GM21723 (cell line): ENCODE measurements at regions not wholly inside any gene's neighbourhood (a gene's known extent, or its start where the extent isn't known, plus 50 kb on each side); places are given as distances from the start of the nearest gene placed in this dataset.

Experiments used
- ATAC-seq: cut with Tn5 transposase; IDR thresholded peaks from one replicate; pipeline ENCODE4 v1.9.1; 2021; ENCODE audit warnings: mild to moderate bottlenecking, moderate library complexity; ENCODE audit not compliant: unreplicated experiment

- ATAC-seq: no peak
Measured at GRCh38 chr1:5311634-5312292, 657.4 kb downstream of the AJAP1 start.

- ATAC-seq: no peak
Measured at GRCh38 chr1:5311147-5311546, 656.7 kb downstream of the AJAP1 start.

- ATAC-seq: no peak
Measured at GRCh38 chr1:5308249-5308648, 653.8 kb downstream of the AJAP1 start.

GRCh38 chr1:5304702-5305101 is 650.3 kb downstream of the AJAP1 start:
- ATAC-seq: no peak

DNA sequence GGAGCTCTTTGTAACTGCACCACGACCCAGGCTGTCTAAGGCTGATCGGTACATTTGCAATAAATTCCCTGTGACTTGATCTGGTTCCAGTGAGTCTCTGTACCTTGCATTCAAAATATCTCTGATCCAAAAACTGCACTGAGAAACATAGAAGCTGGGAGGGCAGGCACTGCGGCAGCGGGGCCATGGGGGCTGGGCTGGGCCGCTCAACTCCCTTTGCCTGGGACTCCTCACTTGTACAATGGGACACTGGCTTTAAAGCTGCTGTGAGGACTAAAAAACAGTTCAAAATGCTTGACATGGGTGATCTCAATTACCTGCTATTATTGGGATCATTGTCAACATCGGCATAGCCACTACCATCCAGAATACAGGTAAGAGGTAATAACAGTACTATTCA is 644.0 kb downstream of the AJAP1 start:
- ATAC-seq: no peak

DNA sequence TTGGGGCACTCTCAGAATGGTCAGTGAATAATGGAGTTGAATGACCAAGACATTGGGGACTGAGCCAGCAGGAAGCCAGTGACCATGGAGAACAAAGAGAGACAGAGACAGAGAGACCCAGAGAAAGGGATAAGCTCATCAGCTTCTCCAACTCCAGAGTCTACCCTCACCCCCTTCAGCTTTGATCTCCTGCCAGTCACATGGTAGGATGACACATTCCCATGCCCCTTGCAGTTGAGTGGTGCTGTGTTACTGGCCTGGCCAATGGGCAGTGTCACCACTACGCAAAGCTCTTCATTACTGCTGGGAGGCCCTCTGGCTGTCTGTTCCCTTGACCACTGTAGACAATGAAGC is 643.5 kb downstream of the AJAP1 start:
- no peak for ATAC-seq

GRCh38 chr1:5297180-5297885 is 642.9 kb downstream of the AJAP1 start:
- no peak for ATAC-seq

DNA sequence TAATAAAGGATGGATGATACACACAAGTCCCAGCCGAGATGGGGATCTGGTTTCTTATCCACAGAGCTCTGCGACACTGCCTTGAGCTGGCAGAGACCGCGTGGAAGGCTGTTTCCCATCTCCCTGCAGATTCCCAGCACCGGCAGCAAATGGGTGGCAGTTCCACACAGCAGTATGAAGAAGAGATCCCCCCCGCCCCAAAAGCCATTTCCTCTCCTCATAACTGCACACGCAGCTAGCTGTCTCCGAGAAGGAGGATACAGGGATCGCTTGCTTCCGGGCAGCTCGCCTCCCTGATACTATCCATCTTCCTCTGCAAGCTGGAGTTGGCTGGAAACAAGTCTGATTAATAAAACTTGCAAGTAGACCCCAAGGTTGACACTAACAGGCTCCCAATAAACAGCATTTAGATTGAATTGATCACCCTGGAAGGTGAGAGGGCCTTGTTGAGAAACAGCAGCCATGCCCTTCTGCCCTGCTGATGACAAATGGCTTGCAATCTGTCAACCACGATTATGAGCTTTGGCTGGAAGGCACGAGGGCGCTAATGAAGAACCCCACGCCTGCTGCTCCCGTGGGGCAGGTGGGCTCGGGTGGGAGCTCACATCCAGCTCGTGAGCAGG is 642.3 kb downstream of the AJAP1 start:
- no peak for ATAC-seq

DNA sequence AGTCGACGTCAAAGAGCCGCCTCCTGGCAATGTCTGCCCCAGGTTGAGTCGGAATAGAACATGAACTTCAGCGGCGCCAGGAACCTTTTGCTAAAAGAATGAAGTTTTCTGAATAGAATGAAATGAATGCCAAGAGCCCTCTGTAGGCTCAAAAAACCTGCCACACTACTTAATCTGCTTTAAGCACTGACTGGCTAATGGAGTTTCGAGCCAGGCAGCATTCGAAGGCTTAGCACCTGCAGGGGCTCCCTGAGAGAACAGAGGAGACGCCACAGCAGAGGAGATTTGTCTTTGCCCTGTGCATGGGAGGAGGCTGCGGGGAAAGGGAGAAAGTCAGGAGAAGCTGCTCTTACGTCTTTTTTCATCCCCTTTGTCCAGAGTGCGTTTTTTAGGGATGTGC is 641.7 kb downstream of the AJAP1 start:
- no peak for ATAC-seq

GRCh38 chr1:5291889-5292288 is 637.5 kb downstream of the AJAP1 start:
- no peak for ATAC-seq

GRCh38 chr1:5287178-5288150 is 633.1 kb downstream of the AJAP1 start:
- ATAC-seq: no peak

DNA sequence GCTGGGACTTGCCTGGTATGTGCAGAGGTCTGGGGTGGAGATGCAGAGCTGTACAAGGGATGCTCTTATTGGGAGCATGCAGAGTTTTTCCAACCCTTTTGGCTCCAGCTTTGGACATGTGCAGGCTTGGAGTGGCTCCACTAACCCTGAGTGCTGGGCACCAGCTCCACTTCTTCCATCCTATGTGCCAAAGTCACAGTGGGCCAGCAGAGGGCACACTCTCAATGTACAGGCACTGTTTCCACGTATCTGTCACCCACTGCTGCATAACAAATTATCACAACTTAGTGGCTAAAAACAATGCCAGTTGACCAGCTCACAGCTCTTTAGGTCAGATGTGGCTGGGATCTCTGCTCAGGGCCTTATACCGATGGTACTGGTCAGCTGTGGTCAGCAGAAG is 631.8 kb downstream of the AJAP1 start:
- ATAC-seq: no peak

- ATAC-seq: no peak
Measured at GRCh38 chr1:5274527-5274926, 620.1 kb downstream of the AJAP1 start.

DNA sequence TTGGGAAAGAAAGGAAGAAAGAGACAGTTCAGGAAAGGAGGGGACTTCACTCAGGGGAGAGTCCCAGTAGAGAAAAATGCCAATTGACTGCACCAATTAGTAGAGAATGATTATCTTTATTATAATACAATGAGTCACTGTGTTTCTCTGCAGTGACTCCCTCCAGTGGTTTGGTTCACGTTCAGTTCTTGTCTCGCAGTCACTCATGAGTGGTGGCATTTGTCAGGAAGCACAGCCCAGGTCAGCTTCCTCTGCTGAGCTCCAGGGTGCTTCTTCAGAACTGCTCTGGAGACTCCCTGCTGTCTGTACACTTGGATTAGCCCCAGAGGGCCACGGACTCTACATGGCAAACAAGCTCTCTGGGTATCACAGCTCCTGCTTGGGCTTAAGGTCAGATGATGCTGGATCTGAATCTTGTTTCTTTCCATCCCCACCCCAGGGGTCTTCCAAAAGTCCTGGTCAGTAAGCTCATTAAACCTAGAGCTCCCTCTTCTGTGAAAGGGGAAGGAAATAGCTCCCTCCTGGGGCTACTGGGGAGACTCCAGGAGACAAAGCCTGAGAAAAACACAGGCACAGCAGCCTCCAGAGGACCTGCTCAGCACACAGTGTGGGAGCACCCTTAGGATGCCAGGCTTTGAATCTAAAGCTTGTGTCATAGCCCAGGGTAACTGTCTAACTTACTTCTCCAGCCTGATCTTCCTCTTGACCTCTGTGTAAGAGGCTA is 619.0 kb downstream of the AJAP1 start:
- no peak for ATAC-seq

GRCh38 chr1:5272325-5272724 is 617.9 kb downstream of the AJAP1 start:
- no peak for ATAC-seq

- no peak for ATAC-seq
Measured at GRCh38 chr1:5271264-5271663, 616.9 kb downstream of the AJAP1 start.

DNA sequence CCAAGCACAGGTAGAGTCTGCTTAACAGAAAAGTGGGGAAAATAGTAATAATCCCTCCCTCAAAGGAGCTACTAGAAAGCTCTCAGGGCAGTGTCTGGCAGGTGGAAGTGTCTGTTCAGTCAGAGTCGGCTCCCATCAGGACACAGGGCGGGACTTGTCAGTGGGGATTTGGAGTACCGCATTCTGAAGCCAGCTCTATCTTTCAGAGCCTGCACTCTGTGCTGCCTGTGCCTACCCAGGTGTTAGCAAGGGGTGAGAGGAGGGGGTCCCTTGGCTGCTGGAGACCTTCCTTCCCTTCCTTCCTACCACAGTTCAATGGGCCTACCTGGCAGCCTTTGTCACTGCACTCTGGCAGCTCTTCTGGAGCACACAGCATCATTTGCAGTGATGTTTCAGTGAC is 615.5 kb downstream of the AJAP1 start:
- ATAC-seq: no peak

GRCh38 chr1:5267603-5268235 is 613.3 kb downstream of the AJAP1 start:
- no peak for ATAC-seq

DNA sequence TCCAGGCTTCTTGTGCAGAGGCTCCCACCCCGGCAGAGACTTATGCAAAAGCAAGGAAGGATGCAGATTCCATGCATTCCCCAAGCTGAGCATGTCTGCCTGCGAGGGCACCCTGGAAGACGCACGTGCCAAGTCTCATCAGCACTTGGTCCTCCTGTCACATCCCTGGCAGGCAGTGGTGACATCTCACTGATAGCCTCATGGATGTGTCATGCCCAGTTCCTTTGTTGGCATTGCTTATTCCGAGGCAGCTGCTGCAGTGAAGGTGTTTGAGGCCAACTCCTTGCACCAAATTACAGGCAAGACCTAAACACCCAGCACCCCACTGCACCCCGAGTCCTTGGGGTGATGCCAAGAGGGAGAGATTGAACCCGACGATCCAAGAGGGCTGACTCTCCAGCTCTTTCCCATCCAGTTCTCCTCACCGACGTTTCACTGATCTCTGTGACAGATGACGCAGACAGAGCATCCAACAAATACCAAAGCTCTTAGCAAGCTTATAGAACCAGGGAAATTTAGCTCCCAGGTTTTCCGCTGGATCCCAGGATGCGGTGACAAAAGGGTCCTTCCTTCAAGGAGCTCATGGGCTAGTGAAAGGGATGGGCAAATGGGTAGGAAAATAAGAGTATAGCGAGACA is 611.1 kb downstream of the AJAP1 start:
- no peak for ATAC-seq

GRCh38 chr1:5264476-5264875 is 610.1 kb downstream of the AJAP1 start:
- no peak for ATAC-seq
